ENCODE measurements at regions not wholly inside any gene's neighbourhood (a gene's known extent, or its start where the extent isn't known, plus 50 kb on each side); places are given as distances from the start of the nearest gene placed in this dataset.

DNA sequence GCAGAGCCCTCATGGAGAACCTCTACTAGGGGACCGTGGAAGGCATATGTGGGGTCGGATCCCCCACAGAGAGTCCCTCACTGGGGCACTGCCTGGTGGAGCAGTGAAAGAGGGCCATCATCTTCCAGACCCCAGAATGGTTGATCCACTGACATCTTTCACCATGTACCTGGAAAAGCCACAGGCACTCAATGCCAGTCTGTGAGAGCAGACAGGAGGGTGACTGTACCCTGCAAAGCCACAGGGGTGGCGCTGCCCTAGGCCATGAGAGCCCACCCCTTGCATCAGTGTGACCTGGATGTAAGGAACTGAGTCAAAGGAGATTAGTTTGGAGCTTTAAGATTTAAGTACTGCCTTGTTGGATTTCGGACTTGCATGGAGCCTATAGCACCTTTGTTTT is 1276.7 kb upstream of the PRMT6 start:
- H3K4me3 ChIP-seq = no peak overlapping the region
- TF ChIP-seq POLR2A (IDR thresholded peaks at IDR 0.05) (no peak), EP300 (IDR thresholded peaks at IDR 0.05) (no peak)
- TF ChIP-seq, protein P1, sequence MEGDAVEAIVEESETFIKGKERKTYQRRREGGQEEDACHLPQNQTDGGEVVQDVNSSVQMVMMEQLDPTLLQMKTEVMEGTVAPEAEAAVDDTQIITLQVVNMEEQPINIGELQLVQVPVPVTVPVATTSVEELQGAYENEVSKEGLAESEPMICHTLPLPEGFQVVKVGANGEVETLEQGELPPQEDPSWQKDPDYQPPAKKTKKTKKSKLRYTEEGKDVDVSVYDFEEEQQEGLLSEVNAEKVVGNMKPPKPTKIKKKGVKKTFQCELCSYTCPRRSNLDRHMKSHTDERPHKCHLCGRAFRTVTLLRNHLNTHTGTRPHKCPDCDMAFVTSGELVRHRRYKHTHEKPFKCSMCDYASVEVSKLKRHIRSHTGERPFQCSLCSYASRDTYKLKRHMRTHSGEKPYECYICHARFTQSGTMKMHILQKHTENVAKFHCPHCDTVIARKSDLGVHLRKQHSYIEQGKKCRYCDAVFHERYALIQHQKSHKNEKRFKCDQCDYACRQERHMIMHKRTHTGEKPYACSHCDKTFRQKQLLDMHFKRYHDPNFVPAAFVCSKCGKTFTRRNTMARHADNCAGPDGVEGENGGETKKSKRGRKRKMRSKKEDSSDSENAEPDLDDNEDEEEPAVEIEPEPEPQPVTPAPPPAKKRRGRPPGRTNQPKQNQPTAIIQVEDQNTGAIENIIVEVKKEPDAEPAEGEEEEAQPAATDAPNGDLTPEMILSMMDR (IDR thresholded peaks at IDR 0.05) = no peak
- H3K9me3 ChIP-seq = no peaks in the 10 kb centered on the region
- no peak for DNase-seq
- no peaks in the 10 kb centered on the region for H3K4me1 ChIP-seq (ENCODE audit: insufficient read depth)
- intact Hi-C loops (cut with DNase I) = no loop called here
- H3K27ac ChIP-seq = no peak overlapping the region
- H3K27me3 ChIP-seq = no peaks in the 10 kb centered on the region
- 91 to 95% (median 92%) methylated on average over 4 of the region's 4 CpGs for WGBS, 3 donors
- no peaks in the 10 kb centered on the region for H3K36me3 ChIP-seq

DNA sequence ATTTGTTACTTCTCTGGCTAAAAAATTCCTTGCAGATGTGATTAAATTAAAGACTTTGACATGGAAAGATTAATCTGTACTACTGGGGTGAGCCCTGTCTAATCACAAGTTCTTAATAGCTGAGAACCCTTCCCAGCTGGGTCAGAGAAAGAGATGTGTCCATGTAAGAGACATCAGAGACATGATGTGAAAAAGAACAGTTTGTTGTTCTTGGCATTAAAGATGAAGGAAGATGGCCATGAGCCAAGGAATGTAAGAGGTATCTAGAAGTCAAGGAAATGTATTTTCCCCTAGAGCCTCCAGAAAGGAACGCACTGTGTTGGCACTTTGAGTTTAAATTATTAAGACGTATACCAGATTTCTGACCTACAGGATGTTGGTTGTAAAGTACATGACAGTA is 1271.5 kb upstream of the PRMT6 start:
- Histone ChIP-seq H3K36me3 (no peaks in the 10 kb centered on the region), H3K4me3 (no peak overlapping the region), H3K4me1 (ENCODE audit: insufficient read depth) (peaks cover 2% of the 10 kb centered on the region), H3K9me3 (no peaks in the 10 kb centered on the region), H3K27ac (no peak overlapping the region), H3K27me3 (no peaks in the 10 kb centered on the region)
- TF ChIP-seq EP300 (IDR thresholded peaks at IDR 0.05) (no peak), POLR2A (IDR thresholded peaks at IDR 0.05) (no peak)
- TF ChIP-seq, protein P1 (IDR thresholded peaks at IDR 0.05) = no peak
- no peak for DNase-seq
- intact Hi-C loops (cut with DNase I) = no loop called here
- 2 to 12% (median 9%) methylated on average over 2 of the region's 2 CpGs for WGBS, 3 donors

DNA sequence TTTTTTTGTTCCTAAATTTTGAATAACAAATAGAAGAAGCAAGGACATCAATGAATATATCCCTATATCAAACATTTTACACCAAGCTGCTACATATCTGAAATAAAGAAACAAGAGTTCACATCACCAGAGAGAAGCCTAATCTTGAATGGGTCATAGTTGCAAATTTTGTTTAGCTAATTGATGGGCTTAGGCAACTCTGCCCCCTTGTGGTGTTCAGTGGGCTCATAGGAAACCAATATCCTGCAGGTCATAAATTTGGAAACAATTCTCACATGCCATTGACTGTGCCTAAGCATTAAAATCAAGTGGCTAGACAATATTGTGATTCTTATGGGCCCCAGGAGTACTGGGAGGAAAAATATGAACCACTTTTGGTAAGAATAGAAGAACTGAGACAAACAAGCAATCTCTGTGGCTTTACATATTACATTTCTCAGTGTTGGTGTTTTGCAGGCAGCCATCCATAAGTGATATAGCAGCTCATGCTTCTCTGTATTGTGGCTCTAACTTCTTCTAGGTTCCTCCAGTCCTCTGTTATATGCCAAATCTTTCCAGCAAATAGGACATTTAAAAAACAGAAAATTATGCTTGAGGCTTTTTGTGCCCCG is 1262.8 kb upstream of the PRMT6 start:
- intact Hi-C loops (cut with DNase I) = loop anchor here in 1 of 4 donors (5.0 kb wide), 1 partner anchor 1006 kb away; no protein-coding TSS in a partner anchor
- no peaks in the 10 kb centered on the region for H3K9me3 ChIP-seq
- H3K27ac ChIP-seq = no peak overlapping the region
- TF ChIP-seq, protein P1 (IDR thresholded peaks at IDR 0.05) = peak; percentile 41 to 77 (median 63)
- TF ChIP-seq POLR2A (IDR thresholded peaks at IDR 0.05) = no peak
- TF ChIP-seq EP300 (IDR thresholded peaks at IDR 0.05) = no peak
- H3K36me3 ChIP-seq = no peaks in the 10 kb centered on the region
- DNase-seq = peak; percentile 54 to 76 (median 66)
- WGBS, 3 donors = 97 to 100% (median 97%) methylated on average over 1 of the region's 1 CpG
- H3K27me3 ChIP-seq = no peaks in the 10 kb centered on the region
- H3K4me1 ChIP-seq (ENCODE audit: insufficient read depth) = no peaks in the 10 kb centered on the region
- no peak overlapping the region for H3K4me3 ChIP-seq

DNA sequence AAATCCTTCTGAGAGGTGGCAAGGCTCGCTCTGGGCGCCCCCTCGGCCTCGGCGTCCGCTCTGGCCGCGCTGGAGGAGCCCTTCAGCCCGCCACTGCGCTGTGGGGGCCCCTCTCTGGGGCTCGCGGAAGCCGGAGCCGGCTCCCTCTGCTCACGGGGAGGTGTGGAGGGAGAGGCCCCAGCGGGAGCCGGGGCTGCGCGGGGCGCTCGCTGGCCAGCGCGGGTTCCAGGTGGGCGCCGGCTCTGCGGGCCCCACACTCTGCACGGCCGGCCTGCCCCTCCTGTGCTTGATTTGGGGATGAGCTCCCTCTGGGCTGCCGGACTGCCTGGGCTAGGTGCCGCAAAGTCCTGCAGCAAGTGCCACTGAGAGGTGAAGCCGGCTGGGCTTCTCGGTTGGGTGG is 1260.7 kb upstream of the PRMT6 start:
- DNase-seq = no peak
- TF ChIP-seq EP300 (IDR thresholded peaks at IDR 0.05) (no peak), POLR2A (IDR thresholded peaks at IDR 0.05) (no peak)
- TF ChIP-seq, protein P1 (IDR thresholded peaks at IDR 0.05) = no peak
- Histone ChIP-seq H3K36me3 (no peaks in the 10 kb centered on the region), H3K9me3 (no peaks in the 10 kb centered on the region), H3K27me3 (no peaks in the 10 kb centered on the region), H3K27ac (no peak overlapping the region), H3K4me1 (ENCODE audit: insufficient read depth) (no peaks in the 10 kb centered on the region), H3K4me3 (no peak overlapping the region)
- WGBS, 3 donors = 94 to 97% (median 96%) methylated on average over 24 to 32 of the region's 32 CpGs
- intact Hi-C loops (cut with DNase I) = no loop called here
